HG02981 (cell line): ENCODE measurements at regions not wholly inside any gene's neighbourhood (a gene's known extent, or its start where the extent isn't known, plus 50 kb on each side); places are given as distances from the start of the nearest gene placed in this dataset.
"Not testable (repeated sequence)": the region's sequence is repeated elsewhere in the genome, so short reads cannot be mapped to it uniquely, and the experiment has no call there.

Experiments used
- ATAC-seq: cut with Tn5 transposase; IDR thresholded peaks from one replicate; pipeline ENCODE4 v1.9.1; 2021; ENCODE audit warnings: mild to moderate bottlenecking, moderate library complexity; ENCODE audit not compliant: unreplicated experiment

DNA sequence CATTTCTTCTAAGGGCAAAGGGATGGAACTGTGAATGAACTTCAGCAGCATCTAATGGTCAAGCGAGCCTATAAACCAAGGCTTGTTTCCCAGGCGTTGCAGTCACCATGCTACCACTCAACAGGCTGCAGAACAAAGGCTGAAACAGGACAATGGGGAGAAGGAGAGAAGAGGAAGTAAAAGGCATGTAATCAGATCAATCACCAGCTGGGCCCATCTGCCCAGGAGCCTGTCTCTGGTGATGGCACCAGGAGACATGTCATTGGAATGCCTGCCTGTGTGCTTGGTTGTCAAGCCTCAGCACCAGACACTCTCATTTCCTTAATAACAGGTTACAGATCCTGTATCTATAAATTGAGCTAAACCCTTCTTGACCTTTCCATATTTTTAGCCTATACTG, 81.7 kb upstream of the UMPS start:
- no peak for ATAC-seq

DNA sequence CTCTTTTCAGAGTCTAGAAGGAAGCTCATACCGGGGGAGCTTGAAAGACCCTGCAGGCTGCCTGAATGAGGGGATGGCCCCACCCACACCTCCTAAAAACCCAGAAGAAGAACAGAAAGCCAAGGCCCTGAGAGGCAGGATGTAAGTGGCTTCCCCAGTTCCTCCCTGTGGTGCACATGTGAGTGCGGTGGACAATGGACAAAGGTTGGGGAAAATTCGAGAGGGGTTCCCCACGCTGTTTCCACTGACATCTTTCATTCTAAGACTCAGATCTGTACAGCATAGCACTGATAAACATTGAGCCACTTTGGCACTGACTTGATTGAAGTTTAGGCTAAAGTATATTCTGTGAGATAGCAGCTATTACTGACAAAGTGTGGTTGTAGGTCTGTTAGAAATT, 79.5 kb upstream of the UMPS start:
- ATAC-seq = peak; percentile 37

DNA sequence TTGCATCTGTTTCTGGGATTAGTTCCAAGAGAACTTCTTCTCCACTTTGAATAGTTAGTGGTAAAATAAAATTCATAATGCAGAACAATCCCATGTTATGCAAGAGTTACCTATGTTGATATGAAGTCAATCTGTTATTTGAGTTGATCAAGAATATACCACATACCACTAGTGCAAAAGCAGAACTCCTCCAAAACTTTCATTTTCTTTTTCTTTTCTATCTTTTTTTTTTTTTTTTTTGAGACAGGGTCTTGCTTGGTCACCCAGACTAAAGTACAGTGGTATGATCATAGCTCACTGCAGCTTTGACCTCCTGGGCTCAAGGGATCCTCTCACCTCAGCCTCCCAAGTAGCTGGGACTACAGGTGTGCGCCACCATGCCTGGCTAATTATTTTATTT, 78.8 kb upstream of the UMPS start:
- not testable (repeated sequence) for ATAC-seq

DNA sequence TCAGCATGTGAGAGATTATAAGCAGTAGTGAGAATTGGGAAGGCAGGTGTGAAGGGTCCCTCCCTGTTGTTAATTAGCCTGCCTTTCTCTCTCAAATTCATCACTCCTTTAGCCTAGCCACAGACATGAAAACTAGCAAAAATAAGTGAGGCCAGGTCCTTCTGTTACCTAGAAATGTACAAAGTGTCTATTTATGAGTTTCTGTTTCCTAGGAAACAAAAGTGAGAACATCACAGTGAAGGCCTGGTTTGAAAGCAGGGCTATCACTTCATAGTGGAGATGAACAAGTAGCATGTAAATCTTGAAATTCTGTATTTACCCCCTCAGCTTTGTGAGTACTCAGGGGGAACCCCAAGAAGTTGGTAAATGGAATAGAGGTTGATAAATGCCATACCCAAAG, 78.2 kb upstream of the UMPS start:
- ATAC-seq = peak; percentile 44

DNA sequence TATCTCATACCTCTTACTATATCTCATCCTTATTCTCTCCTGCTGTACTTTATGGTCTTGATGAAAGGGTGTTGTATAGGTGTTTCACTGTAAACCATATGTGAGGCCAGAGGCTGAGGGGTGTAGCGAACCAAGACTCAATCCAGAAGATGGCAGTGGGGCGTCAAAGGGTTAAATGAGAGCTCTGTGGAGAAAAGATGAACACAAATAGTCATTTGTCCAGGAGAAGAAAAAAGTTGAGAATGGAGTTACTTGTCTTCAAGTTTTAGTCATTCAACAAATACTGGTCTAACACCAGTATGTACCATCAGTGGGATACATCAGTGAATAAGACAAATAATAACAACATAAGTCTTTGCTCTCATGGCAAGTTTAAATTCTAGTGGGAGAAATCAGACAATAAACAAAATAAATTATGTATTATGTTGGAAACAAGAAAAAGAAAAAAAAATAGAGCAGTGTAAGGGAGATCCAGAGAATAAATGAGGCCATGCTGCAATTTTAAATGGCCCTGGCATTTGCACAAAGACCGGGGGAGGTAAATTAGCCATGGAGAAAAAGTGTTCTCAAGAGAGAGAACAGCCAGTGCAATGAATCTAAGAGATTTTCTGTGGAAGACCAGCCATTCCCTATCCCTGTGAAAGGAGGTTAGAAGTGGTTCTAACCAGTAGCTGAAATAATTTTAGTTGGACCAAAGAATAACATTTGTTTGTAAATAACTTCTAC, 77.0 kb upstream of the UMPS start:
- no peak for ATAC-seq

DNA sequence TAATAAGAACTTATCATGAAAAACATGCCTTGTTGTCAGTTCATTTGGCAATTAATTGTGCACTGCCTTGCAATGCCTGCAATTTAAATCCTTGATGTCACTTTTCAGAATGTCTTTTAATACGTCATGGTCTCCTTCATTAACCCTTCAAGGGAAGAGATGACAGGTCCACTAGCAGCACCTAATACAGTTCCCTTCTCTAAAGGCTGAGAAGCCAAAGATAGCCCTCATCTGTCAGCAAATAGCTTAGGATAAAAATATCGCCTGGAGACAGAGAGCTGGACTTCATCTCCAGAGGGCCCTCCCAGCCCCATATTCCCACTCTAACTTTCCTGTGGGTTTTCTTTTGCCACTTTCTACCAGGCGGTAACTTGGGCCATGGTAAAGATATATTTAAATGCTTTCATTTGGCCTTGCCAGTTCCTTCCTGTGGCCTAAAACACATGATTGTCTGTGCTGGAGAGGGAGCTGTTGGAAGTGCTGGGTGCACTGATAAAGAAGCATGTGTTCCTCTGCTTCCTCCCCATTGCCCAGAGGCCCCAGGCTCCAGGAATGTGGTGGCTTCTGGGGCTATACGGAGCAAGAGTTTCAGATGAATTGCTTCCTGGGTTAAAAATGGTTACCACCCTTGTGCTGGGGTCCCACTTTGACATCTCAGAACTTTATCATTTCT, 76.3 kb upstream of the UMPS start:
- ATAC-seq = no peak

DNA sequence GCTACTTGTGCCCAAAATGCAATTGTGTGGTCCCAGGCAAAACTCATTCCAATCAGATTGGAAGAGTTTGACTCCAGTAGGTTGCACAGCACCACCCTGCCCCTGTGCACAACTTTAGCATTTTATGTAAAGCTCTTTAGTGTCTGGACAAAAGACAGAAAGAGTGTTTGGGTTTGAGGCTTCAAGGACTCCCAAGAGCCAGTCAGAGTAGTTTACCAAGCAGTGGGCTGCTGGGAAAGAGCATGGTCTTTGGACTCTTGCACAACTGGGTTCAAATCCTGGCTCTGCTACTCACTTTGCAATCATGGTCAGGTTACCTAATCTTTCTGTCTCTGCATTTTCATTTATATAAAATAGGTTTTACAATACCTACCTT, 75.8 kb upstream of the UMPS start:
- ATAC-seq = no peak

DNA sequence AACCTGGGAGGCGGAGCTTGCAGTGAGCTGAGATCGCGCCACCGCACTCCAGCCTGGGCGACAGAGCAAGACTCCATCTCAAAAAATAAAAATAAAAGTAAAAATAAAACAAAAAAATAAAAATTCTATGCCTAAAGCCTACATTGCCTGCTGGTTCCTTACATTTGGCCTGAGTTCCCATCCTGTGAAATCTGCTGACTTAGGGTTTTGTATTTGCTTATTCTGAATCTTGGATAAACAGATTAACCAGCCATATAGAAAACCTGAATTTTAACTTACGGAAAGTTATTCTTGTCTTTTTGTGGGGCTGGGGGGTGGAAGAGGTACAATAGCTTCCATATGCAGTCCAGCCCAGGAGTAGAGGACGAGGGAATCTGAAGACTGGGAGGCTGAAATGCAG, 73.7 kb upstream of the UMPS start:
- no peak for ATAC-seq

DNA sequence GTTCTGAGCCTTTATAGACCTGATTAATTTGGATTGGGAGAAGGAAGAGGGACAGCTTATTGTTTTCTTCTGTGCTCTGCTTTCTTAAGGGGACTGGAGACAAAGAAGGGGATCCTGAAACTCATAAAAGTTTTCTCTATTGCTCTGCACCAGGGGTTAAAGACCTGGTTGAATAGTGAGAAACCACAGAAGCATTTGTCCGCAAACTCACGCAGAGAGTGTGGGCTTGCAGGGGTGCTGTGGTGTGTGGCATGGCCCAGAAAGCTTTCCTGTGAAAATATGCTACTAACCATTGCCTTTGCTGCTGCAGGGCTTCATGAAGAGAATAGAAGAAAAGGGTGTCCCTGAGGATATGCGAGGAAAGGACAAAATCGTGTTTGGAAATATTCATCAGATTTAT, 73.1 kb upstream of the UMPS start:
- ATAC-seq = no peak

DNA sequence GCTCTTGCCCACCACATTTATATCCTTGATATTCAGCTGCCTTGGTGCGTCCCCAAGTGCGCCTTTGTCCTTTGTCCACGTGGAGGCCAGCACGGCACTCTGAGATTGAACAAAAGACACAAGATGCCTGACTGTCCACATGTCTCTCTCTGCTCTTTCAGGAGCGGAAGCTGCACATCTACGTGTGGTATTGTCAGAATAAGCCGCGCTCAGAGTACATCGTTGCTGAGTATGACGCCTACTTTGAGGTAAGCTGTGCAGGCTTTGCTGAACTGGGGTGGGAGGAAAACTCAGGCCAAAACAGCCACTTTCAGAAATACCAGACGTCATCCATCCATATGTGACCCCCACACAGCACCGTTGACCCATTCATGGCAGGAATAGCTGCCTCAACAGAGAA, 72.0 kb upstream of the UMPS start:
- no peak for ATAC-seq

DNA sequence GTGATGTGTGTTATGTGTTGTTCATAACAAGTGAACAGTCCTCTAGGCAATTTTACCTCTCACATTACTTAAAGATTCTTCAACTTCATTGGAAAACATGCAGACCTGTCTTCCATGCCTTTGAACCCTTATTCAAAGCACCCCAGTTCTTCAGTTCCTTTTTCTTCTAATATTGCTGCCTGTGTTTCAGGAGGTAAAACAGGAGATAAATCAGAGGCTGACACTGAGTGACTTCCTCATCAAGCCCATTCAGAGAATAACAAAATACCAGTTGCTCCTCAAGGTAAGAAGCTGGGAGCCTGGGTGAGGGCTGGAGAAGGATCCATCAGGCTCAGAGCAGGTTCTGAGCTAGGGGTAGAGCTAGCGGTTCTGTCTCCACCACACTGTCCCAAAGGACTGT, 71.1 kb upstream of the UMPS start:
- ATAC-seq = no peak

DNA sequence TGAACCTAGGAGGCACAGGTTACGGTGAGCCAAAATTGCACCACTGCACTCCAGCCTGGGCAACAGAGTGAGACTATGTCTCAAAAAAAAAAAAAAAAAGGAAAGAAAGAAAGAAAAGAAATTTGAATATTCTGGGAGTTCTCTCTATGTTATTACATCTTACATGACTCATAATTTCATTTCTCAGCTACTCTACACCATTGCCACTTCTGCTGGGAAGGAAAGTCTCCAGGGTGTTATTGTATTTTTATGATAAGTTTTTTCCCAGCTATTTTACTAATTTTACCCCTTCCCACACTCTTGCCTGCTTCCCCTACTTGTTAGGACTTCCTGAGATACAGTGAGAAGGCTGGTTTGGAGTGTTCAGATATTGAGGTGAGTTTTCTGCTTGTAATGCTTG, 69.7 kb upstream of the UMPS start:
- no peak for ATAC-seq

DNA sequence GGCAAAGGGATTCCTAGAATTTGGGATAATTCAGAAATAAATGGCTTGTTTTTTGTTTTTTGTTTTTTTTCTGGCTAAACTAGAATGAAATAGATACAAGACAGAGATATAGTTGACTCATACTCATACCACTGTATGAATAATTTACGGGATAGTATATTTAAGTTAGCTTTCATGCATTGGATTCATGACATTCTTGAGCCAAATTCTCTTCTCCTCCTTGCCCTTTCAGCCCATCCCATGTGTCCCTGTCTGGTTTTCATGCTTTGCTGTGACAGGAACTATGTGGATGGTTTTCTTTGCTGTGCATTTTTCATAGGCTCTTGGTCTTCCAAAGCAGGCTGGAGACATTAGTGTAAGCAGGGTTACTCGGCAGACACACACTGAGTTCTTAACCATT, 66.6 kb upstream of the UMPS start:
- no peak for ATAC-seq

DNA sequence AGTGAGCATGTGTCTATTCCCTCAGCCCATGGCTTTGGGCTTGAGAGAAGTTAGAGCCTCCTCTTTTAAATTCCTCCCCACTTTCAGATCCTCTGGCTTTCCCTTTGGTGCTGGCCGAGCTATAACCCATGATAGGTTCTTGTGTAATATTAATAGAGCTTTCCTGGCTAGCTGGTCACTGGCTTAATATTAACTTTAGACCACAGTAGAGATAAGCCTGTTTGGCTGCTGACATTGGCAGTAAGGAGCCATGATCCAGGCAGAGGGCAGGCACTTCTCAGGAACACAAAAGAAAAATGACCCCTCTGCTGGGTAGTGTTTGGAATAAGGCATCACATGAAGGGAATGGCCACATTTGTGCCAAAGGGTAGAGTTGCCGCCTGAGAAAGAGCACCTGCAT, 65.4 kb upstream of the UMPS start:
- ATAC-seq = no peak

DNA sequence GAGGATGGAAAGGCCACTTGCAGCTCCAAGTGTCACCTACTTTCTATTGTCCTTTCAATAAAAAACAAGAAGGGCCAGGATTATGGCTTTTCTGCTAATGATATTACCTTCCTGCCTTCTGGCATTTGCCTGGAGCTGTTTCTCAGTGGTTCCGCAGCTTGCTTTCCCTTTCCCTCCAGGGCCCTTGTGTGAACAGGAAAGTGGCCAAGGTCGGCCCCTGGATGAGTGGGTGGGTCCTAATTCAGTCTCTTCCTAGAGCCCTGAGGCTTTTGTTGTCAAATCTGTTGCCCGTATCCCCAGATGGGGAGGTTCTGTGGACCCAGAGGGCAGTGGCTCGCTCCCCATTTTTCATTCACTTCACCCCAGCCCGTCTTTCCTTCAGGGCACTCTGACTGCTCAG, 64.2 kb upstream of the UMPS start:
- ATAC-seq = no peak

DNA sequence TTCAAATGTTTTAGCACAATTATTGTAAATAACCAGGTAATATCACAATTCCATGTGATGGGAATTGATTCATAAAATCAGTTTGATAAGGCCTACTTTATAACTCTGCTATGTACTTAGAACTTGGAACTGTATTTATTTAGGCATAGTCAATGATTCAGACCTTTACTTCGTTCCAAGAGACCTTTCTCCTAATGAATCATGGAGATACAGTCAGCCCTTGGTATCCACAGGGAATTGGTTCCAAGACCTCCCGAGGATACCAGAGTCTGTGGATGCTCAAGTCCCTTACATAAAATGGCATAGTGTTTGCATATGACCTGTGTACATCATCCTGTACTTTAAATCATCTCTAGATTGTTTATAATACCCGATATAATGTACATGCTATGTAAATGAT, 60.8 kb upstream of the UMPS start:
- no peak for ATAC-seq

DNA sequence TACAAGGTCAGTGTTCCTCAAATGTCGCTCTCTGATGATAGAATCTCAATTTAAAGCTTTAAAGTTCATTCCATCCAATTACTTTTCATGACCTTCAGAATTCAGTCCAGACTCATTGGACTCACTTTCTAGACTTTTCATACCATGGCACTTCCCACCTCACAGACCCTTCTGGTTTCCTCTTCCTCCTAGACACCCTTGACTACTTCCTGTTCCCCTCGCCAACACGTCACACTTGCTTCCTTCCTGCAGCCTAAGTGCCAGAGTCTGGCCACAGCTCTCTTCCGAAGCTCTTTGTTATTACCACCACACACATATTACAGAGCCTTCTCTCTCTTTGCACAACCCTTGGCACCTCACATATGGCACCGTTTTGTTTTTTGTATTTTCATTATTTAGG, 59.1 kb upstream of the UMPS start:
- ATAC-seq = no peak

DNA sequence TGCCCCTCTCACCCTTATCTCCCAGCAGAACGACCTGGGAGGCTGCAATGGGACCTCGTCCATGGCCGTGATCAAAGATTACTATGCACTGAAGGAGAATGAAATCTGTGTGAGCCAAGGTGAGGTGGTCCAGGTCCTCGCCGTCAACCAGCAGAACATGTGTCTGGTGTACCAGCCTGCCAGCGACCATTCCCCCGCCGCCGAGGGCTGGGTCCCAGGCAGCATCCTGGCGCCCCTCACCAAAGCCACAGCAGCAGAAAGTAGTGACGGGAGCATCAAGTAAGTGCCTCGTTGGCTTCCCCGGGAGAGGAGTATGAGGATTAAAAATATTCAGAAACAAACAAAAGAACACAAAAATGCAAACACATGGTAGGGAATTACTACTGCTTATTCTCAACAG, 55.9 kb upstream of the UMPS start:
- no peak for ATAC-seq

DNA sequence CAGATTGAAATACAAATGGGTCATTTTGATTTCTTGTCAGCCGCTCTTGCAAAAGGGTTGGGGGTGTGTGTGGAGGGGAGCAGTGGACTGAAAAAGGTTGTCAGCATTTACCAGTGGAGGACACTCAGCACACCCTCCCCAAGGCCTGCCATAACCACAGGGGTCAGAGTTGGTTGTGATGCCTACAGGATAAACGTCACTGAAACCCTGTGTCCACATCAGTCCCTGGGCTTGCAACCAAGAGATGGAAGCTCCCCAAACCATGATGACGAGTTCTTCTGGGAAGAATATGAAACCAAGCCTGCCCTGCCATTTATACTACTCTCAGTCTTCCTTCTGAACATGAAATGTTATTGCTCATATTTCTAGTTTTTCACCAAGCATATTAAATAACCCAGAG, 54.0 kb upstream of the UMPS start:
- ATAC-seq = no peak

DNA sequence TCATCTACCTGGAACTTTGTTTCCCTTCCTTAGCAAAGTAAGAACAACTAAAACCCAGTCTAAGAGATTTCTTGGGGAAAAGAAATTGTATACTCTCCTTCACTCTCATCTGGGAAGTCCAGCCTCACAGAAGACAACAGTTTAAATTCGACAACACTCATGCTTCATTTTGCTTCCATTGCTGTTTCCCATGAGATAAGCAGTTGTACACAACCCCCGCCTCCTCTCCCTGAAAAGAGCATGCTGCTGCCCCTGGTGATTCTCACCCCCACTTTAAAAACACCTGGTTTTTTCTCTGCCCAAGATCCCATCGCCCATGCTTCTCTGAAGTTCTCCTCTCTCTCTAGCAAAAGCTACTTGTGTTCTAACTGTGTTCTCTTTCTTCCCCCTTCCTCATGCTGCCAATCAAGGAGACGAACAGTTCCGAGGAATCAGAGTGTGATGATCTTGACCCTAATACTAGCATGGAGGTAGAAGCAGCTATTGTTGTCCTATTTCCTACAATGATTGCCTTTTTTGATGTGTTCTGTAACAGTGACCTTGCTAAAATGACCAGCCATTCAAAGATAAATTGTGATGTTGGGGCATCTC, 51.1 kb upstream of the UMPS start:
- no peak for ATAC-seq
